ENCODE measurements at regions not wholly inside any gene's neighbourhood (a gene's known extent, or its start where the extent isn't known, plus 50 kb on each side); places are given as distances from the start of the nearest gene placed in this dataset.

DNA sequence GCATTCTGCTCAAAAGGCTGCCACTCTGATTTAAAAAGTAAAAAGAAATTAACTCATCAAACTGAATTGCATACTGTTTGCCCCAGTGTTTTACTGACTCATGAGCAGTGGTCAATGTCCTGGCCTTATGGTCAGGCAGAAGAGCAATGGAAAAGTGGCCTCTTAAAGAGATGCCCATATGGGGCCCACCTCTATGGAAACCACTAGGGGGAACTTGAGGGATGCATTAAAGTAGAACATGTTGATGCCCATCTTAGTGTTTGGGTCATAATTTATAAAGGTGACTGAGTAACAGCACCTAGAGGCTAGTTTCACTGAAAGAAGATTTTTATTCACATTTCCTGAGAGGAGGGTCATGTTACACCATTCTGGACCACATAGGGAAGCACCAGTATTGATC lies 66.5 kb upstream of the RNU6-1 start:
- no peak for DNase-seq (ENCODE audit: low spot score)
- H3K27ac ChIP-seq: no peak overlapping the region
- H4K20me1 ChIP-seq (ENCODE audit: low read depth): no peaks in the 10 kb centered on the region
- no peak overlapping the region for H3K4me2 ChIP-seq
- peaks cover 51% of the 10 kb centered on the region for H3K9me3 Mint-ChIP-seq
- no peak overlapping the region for H2AFZ ChIP-seq (replicated peaks)
- TF ChIP-seq EZH2 (IDR thresholded peaks at IDR 0.05) (no peak), EZH2phosphoT487 (IDR thresholded peaks at IDR 0.05) (no peak)
- TF ChIP-seq, protein P1, sequence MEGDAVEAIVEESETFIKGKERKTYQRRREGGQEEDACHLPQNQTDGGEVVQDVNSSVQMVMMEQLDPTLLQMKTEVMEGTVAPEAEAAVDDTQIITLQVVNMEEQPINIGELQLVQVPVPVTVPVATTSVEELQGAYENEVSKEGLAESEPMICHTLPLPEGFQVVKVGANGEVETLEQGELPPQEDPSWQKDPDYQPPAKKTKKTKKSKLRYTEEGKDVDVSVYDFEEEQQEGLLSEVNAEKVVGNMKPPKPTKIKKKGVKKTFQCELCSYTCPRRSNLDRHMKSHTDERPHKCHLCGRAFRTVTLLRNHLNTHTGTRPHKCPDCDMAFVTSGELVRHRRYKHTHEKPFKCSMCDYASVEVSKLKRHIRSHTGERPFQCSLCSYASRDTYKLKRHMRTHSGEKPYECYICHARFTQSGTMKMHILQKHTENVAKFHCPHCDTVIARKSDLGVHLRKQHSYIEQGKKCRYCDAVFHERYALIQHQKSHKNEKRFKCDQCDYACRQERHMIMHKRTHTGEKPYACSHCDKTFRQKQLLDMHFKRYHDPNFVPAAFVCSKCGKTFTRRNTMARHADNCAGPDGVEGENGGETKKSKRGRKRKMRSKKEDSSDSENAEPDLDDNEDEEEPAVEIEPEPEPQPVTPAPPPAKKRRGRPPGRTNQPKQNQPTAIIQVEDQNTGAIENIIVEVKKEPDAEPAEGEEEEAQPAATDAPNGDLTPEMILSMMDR (IDR thresholded peaks at IDR 0.05): peak; percentile 37
- H3K4me1 Mint-ChIP-seq: peaks cover 8% of the 10 kb centered on the region
- H3K4me3 Mint-ChIP-seq: no peak overlapping the region
- peaks cover 6% of the 10 kb centered on the region for H3K36me3 ChIP-seq
- no peak overlapping the region for H3K9ac ChIP-seq
- H3K36me3 Mint-ChIP-seq: peaks cover 6% of the 10 kb centered on the region
- no peak overlapping the region for H3K27ac Mint-ChIP-seq
- peaks cover 4% of the 10 kb centered on the region for H3K27me3 Mint-ChIP-seq (ENCODE audit: insufficient read depth, low read depth)
- H3K4me1 ChIP-seq: no peaks in the 10 kb centered on the region
- no peaks in the 10 kb centered on the region for H3K79me2 ChIP-seq (ENCODE audit: low read depth)
- H3K4me3 ChIP-seq: no peak overlapping the region
- H3F3A ChIP-seq (ENCODE audit: low read depth): no peaks in the 10 kb centered on the region
- H3K9me3 ChIP-seq (ENCODE audit: low read depth): peaks cover 12% of the 10 kb centered on the region
- no peaks in the 10 kb centered on the region for H3K27me3 ChIP-seq

DNA sequence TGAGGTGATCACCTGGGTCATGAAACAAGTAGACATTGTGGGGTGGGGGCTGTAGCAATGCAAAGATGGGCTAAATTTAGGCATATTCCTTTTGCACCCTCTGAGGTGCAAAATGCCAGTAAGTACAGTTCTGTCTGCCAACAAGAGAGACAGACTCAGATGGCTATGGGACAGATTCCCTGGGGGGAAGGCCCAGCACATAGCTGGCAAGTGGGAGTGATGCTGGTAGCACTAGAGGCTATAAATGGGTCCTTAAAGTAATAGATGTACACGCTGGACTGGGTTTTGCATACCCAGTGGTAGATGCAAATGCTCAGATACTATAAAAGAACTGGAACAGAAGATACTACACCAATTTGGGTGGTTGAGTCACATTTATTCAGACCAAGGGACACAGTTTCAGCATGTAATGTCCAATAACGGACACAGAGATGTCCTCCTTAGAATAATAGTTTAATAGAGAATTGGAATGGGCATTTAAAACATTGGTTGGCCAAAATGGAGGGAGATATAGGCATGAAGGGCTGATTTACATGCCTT lies 67.4 kb upstream of the RNU6-1 start:
- no peak overlapping the region for H3K4me3 Mint-ChIP-seq
- H3K27ac ChIP-seq: no peak overlapping the region
- peaks cover 9% of the 10 kb centered on the region for H3K36me3 Mint-ChIP-seq

DNA sequence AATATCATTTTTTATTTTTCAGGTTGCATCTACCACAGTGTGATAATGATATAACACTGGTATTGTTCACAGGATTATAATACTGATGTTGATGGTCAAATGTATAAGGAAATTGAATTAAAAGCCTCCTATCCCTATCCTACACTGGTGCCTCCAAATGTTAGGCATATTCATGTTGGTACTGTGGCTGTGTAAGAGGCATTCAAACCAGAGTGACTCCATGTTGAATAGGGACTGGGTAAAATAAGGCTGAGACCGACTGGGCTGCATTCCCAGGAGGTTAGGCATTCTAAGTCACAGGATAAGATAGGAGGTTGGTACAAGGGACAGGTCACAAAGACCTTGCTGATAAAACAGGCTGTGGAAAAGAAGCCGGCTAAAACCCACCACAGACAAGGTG lies 68.9 kb upstream of the RNU6-1 start:
- Histone ChIP-seq H3K79me2 (ENCODE audit: low read depth) (no peaks in the 10 kb centered on the region), H3K4me3 (no peak overlapping the region), H2AFZ (replicated peaks) (no peak overlapping the region), H3K9ac (no peak overlapping the region), H3K36me3 (peaks cover 6% of the 10 kb centered on the region), H3F3A (ENCODE audit: low read depth) (no peaks in the 10 kb centered on the region), H3K9me3 (ENCODE audit: low read depth) (peaks cover 12% of the 10 kb centered on the region), H3K27me3 (no peaks in the 10 kb centered on the region), H3K27ac (no peak overlapping the region), H3K4me1 (no peaks in the 10 kb centered on the region), H4K20me1 (ENCODE audit: low read depth) (no peaks in the 10 kb centered on the region), H3K4me2 (no peak overlapping the region)
- Mint-ChIP-seq H3K36me3 (peaks cover 9% of the 10 kb centered on the region), H3K4me3 (no peak overlapping the region), H3K27ac (no peak overlapping the region), H3K27me3 (ENCODE audit: insufficient read depth, low read depth) (peaks cover 7% of the 10 kb centered on the region), H3K9me3 (peaks cover 45% of the 10 kb centered on the region), H3K4me1 (peaks cover 3% of the 10 kb centered on the region)
- no peak for DNase-seq (ENCODE audit: low spot score)
- TF ChIP-seq, protein P1 (IDR thresholded peaks at IDR 0.05): no peak
- TF ChIP-seq EZH2phosphoT487 (IDR thresholded peaks at IDR 0.05): no peak
- TF ChIP-seq EZH2 (IDR thresholded peaks at IDR 0.05): no peak

More for the DNA sequence above, 67.4 kb upstream of the RNU6-1 start:
- H3K4me1 ChIP-seq: no peaks in the 10 kb centered on the region
- H3K27me3 Mint-ChIP-seq (ENCODE audit: insufficient read depth, low read depth): peaks cover 7% of the 10 kb centered on the region
- no peak overlapping the region for H3K4me2 ChIP-seq
- peaks cover 8% of the 10 kb centered on the region for H3K4me1 Mint-ChIP-seq
- no peak overlapping the region for H3K4me3 ChIP-seq
- no peak overlapping the region for H3K27ac Mint-ChIP-seq
- peaks cover 6% of the 10 kb centered on the region for H3K36me3 ChIP-seq
- no peak overlapping the region for H3K9ac ChIP-seq
- no peak for DNase-seq (ENCODE audit: low spot score)
- no peaks in the 10 kb centered on the region for H3K79me2 ChIP-seq (ENCODE audit: low read depth)
- H3F3A ChIP-seq (ENCODE audit: low read depth): no peaks in the 10 kb centered on the region
- TF ChIP-seq, protein P1 (IDR thresholded peaks at IDR 0.05): no peak
- no peak for TF ChIP-seq EZH2phosphoT487 (IDR thresholded peaks at IDR 0.05)
- no peak for TF ChIP-seq EZH2 (IDR thresholded peaks at IDR 0.05)
- H3K9me3 ChIP-seq (ENCODE audit: low read depth): peaks cover 12% of the 10 kb centered on the region
- H3K27me3 ChIP-seq: no peaks in the 10 kb centered on the region
- no peak overlapping the region for H2AFZ ChIP-seq (replicated peaks)
- no peaks in the 10 kb centered on the region for H4K20me1 ChIP-seq (ENCODE audit: low read depth)
- H3K9me3 Mint-ChIP-seq: peaks cover 56% of the 10 kb centered on the region
